Heart right ventricle (tissue), 16 donors: ENCODE measurements at regions not wholly inside any gene's neighbourhood (a gene's known extent, or its start where the extent isn't known, plus 50 kb on each side); places are given as distances from the start of the nearest gene placed in this dataset.

Experiments used
- ATAC-seq, 8 donors: fragments of 200-7000 bp; cut with Tn5 transposase; one replicate each; pipeline ENCODE4 v1.9.1; 2020; ENCODE audit warnings: mild to moderate bottlenecking in 8 of 8, moderate library complexity in 8 of 8, moderate number of reproducible peaks in 1 of 8
- DNase-seq, 2 donors: peaks; one replicate each; pipeline ENCODE4 v3.0.0-alpha.2; 2020
- H3K27ac ChIP-seq, 10 donors: fragments of 200-600 bp; sonication (generic) in 2 of 10; one replicate each; pipeline versions ENCODE4 v1.5.0 to v1.8.0; 2020 to 2022; ENCODE audit warnings: mild to moderate bottlenecking in 3 of 10
- H3K27me3 ChIP-seq, 7 donors: fragments of 200-600 bp; one replicate each; pipeline ENCODE4 v1.8.0; 2021 to 2022; ENCODE audit warnings: mild to moderate bottlenecking in 2 of 7
- H3K36me3 ChIP-seq, 9 donors: fragments of 200-600 bp; sonication (generic) in 1 of 9; one replicate each; pipeline versions ENCODE4 v1.5.0 to v1.8.0; 2020 to 2022; ENCODE audit warnings: mild to moderate bottlenecking in 2 of 9
- H3K4me1 ChIP-seq, 9 donors: fragments of 200-600 bp; sonication (generic) in 1 of 9; one replicate each; pipeline versions ENCODE4 v1.5.0 to v1.8.0; 2020 to 2022; ENCODE audit warnings: mild to moderate bottlenecking in 4 of 9
- H3K4me3 ChIP-seq, 10 donors: fragments of 200-600 bp; sonication (generic) in 2 of 10; one replicate each; pipeline versions ENCODE4 v1.5.0 to v1.8.0; 2020 to 2022; ENCODE audit warnings: mild to moderate bottlenecking in 7 of 10, moderate library complexity in 2 of 10
- H3K9me3 ChIP-seq, 11 donors: fragments of 200-600 bp in 10 of 11; sonication (generic) in 2 of 11; one replicate each; pipeline versions ENCODE4 v1.5.0 to v1.8.0; 2013 to 2022; ENCODE audit warnings: mild to moderate bottlenecking in 2 of 11, control low read depth in 1 of 11, moderate library complexity in 1 of 11
- CTCF ChIP-seq, 9 donors: fragments of 200-600 bp; sonication (generic) in 2 of 9; IDR thresholded peaks; one replicate each; pipeline versions ENCODE4 v1.5.0 to v1.8.0; 2021 to 2022; ENCODE audit warnings: antibody characterized with exemption in 9 of 9, mild to moderate bottlenecking in 5 of 9, moderate library complexity in 1 of 9
- WGBS, 2 donors: extraction: QIAGEN DNeasy Blood & Tissue Kit; methylation state at CpG; one replicate each; pipeline ENCODE4 v1.1.7; 2013; ENCODE audit warnings: inconsistent platforms in 1 of 2; 5-methylcytosine and 5-hydroxymethylcytosine counted together
- intact Hi-C, 10 donors: fragments of 100-400 bp; cut with DNase I; formaldehyde crosslinking; loops; one replicate each; pipeline versions ENCODE4 v1.11.1 to v1.14.2; 2022
- donor health status: Arrhythmogenic right ventricular cardiomyopathy.
- donor health status: ischemic (EF 13 %, LVEDD 7.1; RV severe dilation, severe dysfunction).
- donor health status: healthy with polysubstance abuse.
- donor health status: DM: no; HTN: yes; CAD: no.
- donor health status: DM: no; HTN: no; CAD: no.
- donor health status: ischemic (EF 25% LVEDD 6.9; RV normal size, moderate dysfunction).
- donor health status: ischemic (EF 25% LVEDD 5.7; RV mildly dilated, moderate dysfunction).
- donor health status: healthy.
- donor health status: DM: yes; HTN: yes; CAD: no.
- donor health status: Ischemic cardiomyopathy.
- donor health status: ischemic (EF 35%, LVEDD 5.7; RV mildly dilated, moderate dysfunction).
- donor health status: nonischemic (EF 11% LVEDD 7.7; RV severe dilation, severe dysfunction).
- donor health status: DM: yes; HTN: yes; CAD: no.
- donor health status: PGD.
- donor health status: ischemic (EF 29% LVEDD 5.4; RV normal size, mild dysfunction).
- donor health status: nonischemic (EF 23%, LVEDD 6.1; RV moderate dilation, normal function).

DNA sequence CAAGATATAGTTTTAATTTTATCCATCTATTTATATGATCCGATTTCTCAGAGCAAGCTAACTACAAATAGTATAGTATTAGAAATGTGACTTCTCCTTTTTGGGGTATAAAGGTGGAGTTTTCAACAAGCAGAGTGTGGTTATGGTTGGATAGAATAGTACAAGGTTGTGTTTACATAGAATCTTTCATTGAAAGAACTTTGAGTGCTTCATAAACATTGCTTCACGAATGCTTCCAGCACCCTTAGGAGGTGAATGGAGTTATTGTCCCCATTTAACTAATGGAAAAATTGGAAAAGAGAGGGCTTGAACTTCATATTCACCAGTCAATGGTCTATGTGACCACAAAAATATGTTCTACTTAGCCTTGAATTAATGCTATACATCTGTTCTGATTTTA, 134.1 kb upstream of the CITED2 start:
- Histone ChIP-seq H3K27ac (no peak overlapping the region), H3K36me3 (no peaks in the 10 kb centered on the region), H3K9me3 (peaks cover 0 to 4% (median 0%) of the 10 kb centered on the region in 11 donors), H3K4me1 (peaks cover 0 to 10% (median 0%) of the 10 kb centered on the region in 9 donors), H3K4me3 (no peak overlapping the region), H3K27me3 (no peaks in the 10 kb centered on the region)
- no peak for TF ChIP-seq CTCF (IDR thresholded peaks at IDR 0.05)
- 71 to 79% methylated on average over 2 of the region's 2 CpGs for WGBS, 2 donors
- DNase-seq (no peak), ATAC-seq (no peak)
- intact Hi-C loops = no loop called here

DNA sequence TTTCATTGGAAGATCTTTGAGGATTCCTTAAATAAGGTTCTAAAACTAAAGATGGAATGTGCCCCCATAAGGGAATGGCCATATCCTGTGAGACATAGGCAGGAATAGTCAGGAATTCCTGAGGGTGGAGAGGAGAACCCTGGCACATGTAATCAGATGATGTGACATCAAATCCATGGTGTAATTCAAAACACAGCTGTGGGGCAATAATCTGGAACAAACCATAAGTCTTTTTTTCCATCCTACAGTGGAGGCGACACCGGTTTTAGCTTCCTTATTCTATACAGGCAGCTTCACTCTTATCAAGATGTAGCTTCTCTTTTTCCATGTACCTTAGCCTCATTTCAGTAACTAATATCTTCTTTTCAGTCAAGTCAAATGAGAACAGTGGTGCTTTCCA, 133.6 kb upstream of the CITED2 start:
- WGBS, 2 donors = 76 to 78% methylated on average over 2 of the region's 2 CpGs

DNA sequence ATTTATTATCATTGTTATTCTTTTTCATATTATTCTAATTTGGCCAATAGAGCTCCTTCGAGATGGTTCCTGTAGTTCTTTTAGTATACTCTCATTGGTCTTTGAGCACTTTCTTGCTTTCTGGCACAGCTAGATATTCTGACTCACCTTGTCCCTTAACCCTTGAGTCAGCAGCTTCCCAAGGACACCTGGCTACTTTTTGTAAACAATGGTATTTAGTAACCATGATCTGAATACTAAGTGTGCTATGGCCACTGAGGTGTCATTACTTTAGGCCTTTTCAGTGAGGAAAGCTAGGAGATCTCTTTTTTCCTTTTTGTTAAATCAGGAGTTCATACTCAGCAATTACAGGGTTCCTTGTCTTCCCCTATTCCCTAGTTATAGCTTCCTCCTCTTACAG, 126.5 kb upstream of the CITED2 start:
- TF ChIP-seq CTCF (IDR thresholded peaks at IDR 0.05) = no peak
- Histone ChIP-seq H3K4me3 (no peak overlapping the region), H3K27ac (no peak overlapping the region), H3K4me1 (no peaks in the 10 kb centered on the region), H3K9me3 (peaks cover 0 to 4% (median 0%) of the 10 kb centered on the region in 11 donors), H3K27me3 (no peaks in the 10 kb centered on the region), H3K36me3 (no peaks in the 10 kb centered on the region)
- DNase-seq = no peak
- WGBS, 2 donors = 93 to 100% methylated on average over 1 of the region's 1 CpG
- no peak for ATAC-seq
- intact Hi-C loops = no loop called here

More for the DNA sequence above, 133.6 kb upstream of the CITED2 start:
- Histone ChIP-seq H3K36me3 (no peaks in the 10 kb centered on the region), H3K27me3 (no peaks in the 10 kb centered on the region), H3K9me3 (peaks cover 0 to 4% (median 0%) of the 10 kb centered on the region in 11 donors), H3K27ac (no peak overlapping the region), H3K4me3 (no peak overlapping the region), H3K4me1 (peaks cover 0 to 10% (median 0%) of the 10 kb centered on the region in 9 donors)
- no peak for ATAC-seq
- DNase-seq = no peak
- no peak for TF ChIP-seq CTCF (IDR thresholded peaks at IDR 0.05)
- intact Hi-C loops = no loop called here

- no peak for ATAC-seq
- Histone ChIP-seq H3K4me1 (no peaks in the 10 kb centered on the region), H3K27me3 (no peaks in the 10 kb centered on the region), H3K4me3 (no peak overlapping the region), H3K9me3 (peaks cover 0 to 4% (median 0%) of the 10 kb centered on the region in 11 donors), H3K27ac (no peak overlapping the region), H3K36me3 (no peaks in the 10 kb centered on the region)
- no peak for TF ChIP-seq CTCF (IDR thresholded peaks at IDR 0.05)
- intact Hi-C loops = no loop called here
- 86 to 96% methylated on average over 2 of the region's 2 CpGs for WGBS, 2 donors
- no peak for DNase-seq
These were observed 124.3 kb upstream of the CITED2 start for GRCh38 chr6:139498715-139499114.
